SH-SY5Y (cell line): ENCODE measurements at regions not wholly inside any gene's neighbourhood (a gene's known extent, or its start where the extent isn't known, plus 50 kb on each side); places are given as distances from the start of the nearest gene placed in this dataset.

Experiments used
- GATA2 ChIP-seq: IDR thresholded peaks from 2 replicates; pipeline ENCODE4 v1.6.1; 2011; ENCODE audit warnings: mild to moderate bottlenecking, low read depth, low read length
- GATA3 ChIP-seq: IDR thresholded peaks from 2 replicates; pipeline ENCODE4 v1.6.1; 2011; ENCODE audit warnings: low read depth, mild to moderate bottlenecking, low read length, moderate library complexity

DNA sequence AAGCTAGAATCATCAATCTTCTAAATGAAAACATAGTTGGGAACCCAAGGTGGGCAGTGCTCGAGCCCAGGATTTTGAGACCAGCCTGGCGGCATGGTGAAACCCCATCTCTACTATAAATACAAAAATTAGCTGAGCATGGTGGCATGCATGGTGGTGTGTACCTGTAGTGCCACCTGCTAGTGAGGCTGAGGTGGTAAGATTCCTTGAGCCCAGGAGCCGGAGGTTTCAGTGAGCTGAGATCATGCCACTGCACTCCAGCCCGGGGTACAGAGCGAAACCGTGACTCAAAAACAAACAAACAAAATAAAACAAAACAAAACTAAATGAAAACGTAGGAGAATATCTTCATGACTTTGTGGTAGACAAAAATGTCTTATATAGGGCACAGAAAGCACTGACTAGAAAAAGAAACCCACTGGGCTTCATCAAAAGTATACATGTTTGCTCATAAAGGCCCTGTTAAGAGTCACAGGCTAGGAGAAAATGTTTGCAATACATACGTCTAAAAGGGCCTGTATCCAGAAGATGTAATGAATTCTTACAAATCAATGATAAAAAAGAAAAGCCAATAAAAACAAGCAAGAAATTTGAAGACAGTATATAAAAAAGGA is 353.6 kb downstream of the FGF9 start:
- no peak for TF ChIP-seq GATA3
- TF ChIP-seq GATA2: no peak
